AG08396 (cell line): ENCODE measurements at regions not wholly inside any gene's neighbourhood (a gene's known extent, or its start where the extent isn't known, plus 50 kb on each side); places are given as distances from the start of the nearest gene placed in this dataset.
A peak's percentile ranks its signal among the peaks of the same experiment; 100 is the strongest.

Experiments
- DNase-seq: peaks from one replicate; pipeline ENCODE4 v3.0.0; 2012; ENCODE audit warnings: low spot score, mixed read lengths

- no peak for DNase-seq
These were observed 400.0 kb upstream of the CDH4 start for GRCh38 chr20:60851826-60852704.

- peak; percentile 9 for DNase-seq
These were observed 394.4 kb upstream of the CDH4 start for GRCh38 chr20:60857708-60858107.

GRCh38 chr20:60862601-60863000 lies 389.5 kb upstream of the CDH4 start:
- DNase-seq: no peak

- no peak for DNase-seq
These were observed 388.5 kb upstream of the CDH4 start for GRCh38 chr20:60863548-60863947.

GRCh38 chr20:60867589-60867988 lies 384.5 kb upstream of the CDH4 start:
- DNase-seq: no peak

- no peak for DNase-seq
These were observed 383.7 kb upstream of the CDH4 start for GRCh38 chr20:60868316-60868891.

- DNase-seq: no peak
These were observed 383.0 kb upstream of the CDH4 start for GRCh38 chr20:60869087-60869486.

- no peak for DNase-seq
These were observed 382.4 kb upstream of the CDH4 start for GRCh38 chr20:60869625-60870024.

- no peak for DNase-seq
These were observed 382.0 kb upstream of the CDH4 start for GRCh38 chr20:60870040-60870439.

- DNase-seq: no peak
These were observed 379.8 kb upstream of the CDH4 start for GRCh38 chr20:60872224-60872623.

- no peak for DNase-seq
These were observed 374.8 kb upstream of the CDH4 start for GRCh38 chr20:60877071-60877857.

GRCh38 chr20:60882836-60883235 lies 369.2 kb upstream of the CDH4 start:
- DNase-seq: no peak

- DNase-seq: no peak
These were observed 368.6 kb upstream of the CDH4 start for GRCh38 chr20:60883496-60883895.

GRCh38 chr20:60884277-60884676 lies 367.8 kb upstream of the CDH4 start:
- DNase-seq: no peak

GRCh38 chr20:60888771-60889170 lies 363.3 kb upstream of the CDH4 start:
- DNase-seq: no peak

- no peak for DNase-seq
These were observed 359.8 kb upstream of the CDH4 start for GRCh38 chr20:60892095-60892813.

- DNase-seq: no peak
These were observed 358.0 kb upstream of the CDH4 start for GRCh38 chr20:60894091-60894490.

- DNase-seq: no peak
These were observed 356.5 kb upstream of the CDH4 start for GRCh38 chr20:60895363-60896079.

- DNase-seq: no peak
These were observed 354.1 kb upstream of the CDH4 start for GRCh38 chr20:60897976-60898375.

GRCh38 chr20:60899320-60899719 lies 352.7 kb upstream of the CDH4 start:
- DNase-seq: no peak

GRCh38 chr20:60900618-60901017 lies 351.4 kb upstream of the CDH4 start:
- no peak for DNase-seq

- DNase-seq: no peak
These were observed 350.2 kb upstream of the CDH4 start for GRCh38 chr20:60901831-60902230.
